ENCODE measurements at regions not wholly inside any gene's neighbourhood (a gene's known extent, or its start where the extent isn't known, plus 50 kb on each side); places are given as distances from the start of the nearest gene placed in this dataset.

GRCh38 chr12:78519422-78519821, 345.2 kb upstream of the SYT1 start (continued):
- TF ChIP-seq, protein P1, sequence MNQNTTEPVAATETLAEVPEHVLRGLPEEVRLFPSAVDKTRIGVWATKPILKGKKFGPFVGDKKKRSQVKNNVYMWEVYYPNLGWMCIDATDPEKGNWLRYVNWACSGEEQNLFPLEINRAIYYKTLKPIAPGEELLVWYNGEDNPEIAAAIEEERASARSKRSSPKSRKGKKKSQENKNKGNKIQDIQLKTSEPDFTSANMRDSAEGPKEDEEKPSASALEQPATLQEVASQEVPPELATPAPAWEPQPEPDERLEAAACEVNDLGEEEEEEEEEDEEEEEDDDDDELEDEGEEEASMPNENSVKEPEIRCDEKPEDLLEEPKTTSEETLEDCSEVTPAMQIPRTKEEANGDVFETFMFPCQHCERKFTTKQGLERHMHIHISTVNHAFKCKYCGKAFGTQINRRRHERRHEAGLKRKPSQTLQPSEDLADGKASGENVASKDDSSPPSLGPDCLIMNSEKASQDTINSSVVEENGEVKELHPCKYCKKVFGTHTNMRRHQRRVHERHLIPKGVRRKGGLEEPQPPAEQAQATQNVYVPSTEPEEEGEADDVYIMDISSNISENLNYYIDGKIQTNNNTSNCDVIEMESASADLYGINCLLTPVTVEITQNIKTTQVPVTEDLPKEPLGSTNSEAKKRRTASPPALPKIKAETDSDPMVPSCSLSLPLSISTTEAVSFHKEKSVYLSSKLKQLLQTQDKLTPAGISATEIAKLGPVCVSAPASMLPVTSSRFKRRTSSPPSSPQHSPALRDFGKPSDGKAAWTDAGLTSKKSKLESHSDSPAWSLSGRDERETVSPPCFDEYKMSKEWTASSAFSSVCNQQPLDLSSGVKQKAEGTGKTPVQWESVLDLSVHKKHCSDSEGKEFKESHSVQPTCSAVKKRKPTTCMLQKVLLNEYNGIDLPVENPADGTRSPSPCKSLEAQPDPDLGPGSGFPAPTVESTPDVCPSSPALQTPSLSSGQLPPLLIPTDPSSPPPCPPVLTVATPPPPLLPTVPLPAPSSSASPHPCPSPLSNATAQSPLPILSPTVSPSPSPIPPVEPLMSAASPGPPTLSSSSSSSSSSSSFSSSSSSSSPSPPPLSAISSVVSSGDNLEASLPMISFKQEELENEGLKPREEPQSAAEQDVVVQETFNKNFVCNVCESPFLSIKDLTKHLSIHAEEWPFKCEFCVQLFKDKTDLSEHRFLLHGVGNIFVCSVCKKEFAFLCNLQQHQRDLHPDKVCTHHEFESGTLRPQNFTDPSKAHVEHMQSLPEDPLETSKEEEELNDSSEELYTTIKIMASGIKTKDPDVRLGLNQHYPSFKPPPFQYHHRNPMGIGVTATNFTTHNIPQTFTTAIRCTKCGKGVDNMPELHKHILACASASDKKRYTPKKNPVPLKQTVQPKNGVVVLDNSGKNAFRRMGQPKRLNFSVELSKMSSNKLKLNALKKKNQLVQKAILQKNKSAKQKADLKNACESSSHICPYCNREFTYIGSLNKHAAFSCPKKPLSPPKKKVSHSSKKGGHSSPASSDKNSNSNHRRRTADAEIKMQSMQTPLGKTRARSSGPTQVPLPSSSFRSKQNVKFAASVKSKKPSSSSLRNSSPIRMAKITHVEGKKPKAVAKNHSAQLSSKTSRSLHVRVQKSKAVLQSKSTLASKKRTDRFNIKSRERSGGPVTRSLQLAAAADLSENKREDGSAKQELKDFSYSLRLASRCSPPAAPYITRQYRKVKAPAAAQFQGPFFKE (tag by site-specific recombination; IDR thresholded peaks at IDR 0.05; ENCODE audit: borderline replicate concordance): no peak
- TF ChIP-seq ZNF404 (tag by site-specific recombination; IDR thresholded peaks at IDR 0.05): no peak

DNA sequence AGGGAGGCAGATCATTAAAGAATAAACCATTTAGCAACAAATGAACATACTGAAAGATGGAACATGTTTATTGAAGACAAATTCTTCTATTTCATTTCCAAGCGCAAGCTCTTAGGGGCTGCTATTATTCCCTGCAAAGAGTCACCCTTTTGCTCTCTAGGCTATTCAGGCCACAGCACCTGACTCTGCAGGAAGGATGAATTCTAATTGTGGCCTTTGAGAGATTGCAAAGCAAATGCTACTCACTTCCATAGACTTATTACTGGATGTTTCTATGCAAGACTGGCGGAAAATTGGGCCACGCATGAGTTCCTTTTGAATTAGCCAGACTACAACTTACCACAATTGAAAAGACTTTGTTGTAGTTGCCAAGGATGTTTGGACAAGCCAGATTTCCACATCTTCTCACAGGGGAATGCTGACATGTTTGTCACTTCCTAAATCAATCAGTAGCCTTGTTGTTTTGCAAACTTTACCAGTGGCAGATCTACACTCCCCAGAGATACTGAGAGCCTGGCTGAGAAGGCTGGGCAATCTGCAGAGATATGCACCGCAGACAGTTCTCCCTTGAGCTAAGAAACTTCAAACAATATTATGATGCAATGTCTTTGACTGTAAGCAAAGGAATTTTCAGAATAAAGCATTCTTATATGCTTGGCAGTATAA, 334.3 kb upstream of the SYT1 start:
- POLR2A ChIA-PET: no interaction called here
- Histone ChIP-seq H3K9me3 (ENCODE audit: control insufficient read depth, insufficient read depth, low read depth, low read length) (no peaks in the 10 kb centered on the region), H3K4me1 (ENCODE audit: control insufficient read depth, insufficient read depth, low read length) (no peaks in the 10 kb centered on the region), H3K27ac (ENCODE audit: extremely low read depth, low read depth, low read length) (no peak overlapping the region), H3K36me3 (ENCODE audit: control insufficient read depth in 2 of 2, insufficient read depth in 1 of 2, low read length in 2 of 2) (no peaks in the 10 kb centered on the region), H3K4me3 (ENCODE audit: low read depth, low read length) (no peak overlapping the region)
- CTCF ChIA-PET: no interaction called here
- TF ChIP-seq ZFP37 (tag by site-specific recombination; IDR thresholded peaks at IDR 0.05): no peak
- TF ChIP-seq ZNF311 (tag by site-specific recombination; IDR thresholded peaks at IDR 0.05; ENCODE audit: borderline replicate concordance): no peak
- no peak for TF ChIP-seq ZNF266 (tag by site-specific recombination; IDR thresholded peaks at IDR 0.05; ENCODE audit: low read depth)
- TF ChIP-seq GLI4 (tag by site-specific recombination; IDR thresholded peaks at IDR 0.05): no peak
- TF ChIP-seq, protein P2, sequence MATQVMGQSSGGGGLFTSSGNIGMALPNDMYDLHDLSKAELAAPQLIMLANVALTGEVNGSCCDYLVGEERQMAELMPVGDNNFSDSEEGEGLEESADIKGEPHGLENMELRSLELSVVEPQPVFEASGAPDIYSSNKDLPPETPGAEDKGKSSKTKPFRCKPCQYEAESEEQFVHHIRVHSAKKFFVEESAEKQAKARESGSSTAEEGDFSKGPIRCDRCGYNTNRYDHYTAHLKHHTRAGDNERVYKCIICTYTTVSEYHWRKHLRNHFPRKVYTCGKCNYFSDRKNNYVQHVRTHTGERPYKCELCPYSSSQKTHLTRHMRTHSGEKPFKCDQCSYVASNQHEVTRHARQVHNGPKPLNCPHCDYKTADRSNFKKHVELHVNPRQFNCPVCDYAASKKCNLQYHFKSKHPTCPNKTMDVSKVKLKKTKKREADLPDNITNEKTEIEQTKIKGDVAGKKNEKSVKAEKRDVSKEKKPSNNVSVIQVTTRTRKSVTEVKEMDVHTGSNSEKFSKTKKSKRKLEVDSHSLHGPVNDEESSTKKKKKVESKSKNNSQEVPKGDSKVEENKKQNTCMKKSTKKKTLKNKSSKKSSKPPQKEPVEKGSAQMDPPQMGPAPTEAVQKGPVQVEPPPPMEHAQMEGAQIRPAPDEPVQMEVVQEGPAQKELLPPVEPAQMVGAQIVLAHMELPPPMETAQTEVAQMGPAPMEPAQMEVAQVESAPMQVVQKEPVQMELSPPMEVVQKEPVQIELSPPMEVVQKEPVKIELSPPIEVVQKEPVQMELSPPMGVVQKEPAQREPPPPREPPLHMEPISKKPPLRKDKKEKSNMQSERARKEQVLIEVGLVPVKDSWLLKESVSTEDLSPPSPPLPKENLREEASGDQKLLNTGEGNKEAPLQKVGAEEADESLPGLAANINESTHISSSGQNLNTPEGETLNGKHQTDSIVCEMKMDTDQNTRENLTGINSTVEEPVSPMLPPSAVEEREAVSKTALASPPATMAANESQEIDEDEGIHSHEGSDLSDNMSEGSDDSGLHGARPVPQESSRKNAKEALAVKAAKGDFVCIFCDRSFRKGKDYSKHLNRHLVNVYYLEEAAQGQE (tag by site-specific recombination; IDR thresholded peaks at IDR 0.05): no peak
- no peak for TF ChIP-seq ZNF558 (tag by site-specific recombination; IDR thresholded peaks at IDR 0.05)
- no peak for TF ChIP-seq ZNF530 (tag by site-specific recombination; IDR thresholded peaks at IDR 0.05; ENCODE audit: low read depth)
- TF ChIP-seq ZNF571 (tag by site-specific recombination; IDR thresholded peaks at IDR 0.05): no peak
- no peak for TF ChIP-seq EGR2 (tag by site-specific recombination; IDR thresholded peaks at IDR 0.05; ENCODE audit: low read depth)
- TF ChIP-seq ZNF792 (tag by site-specific recombination; IDR thresholded peaks at IDR 0.05): no peak
- TF ChIP-seq, protein P3, sequence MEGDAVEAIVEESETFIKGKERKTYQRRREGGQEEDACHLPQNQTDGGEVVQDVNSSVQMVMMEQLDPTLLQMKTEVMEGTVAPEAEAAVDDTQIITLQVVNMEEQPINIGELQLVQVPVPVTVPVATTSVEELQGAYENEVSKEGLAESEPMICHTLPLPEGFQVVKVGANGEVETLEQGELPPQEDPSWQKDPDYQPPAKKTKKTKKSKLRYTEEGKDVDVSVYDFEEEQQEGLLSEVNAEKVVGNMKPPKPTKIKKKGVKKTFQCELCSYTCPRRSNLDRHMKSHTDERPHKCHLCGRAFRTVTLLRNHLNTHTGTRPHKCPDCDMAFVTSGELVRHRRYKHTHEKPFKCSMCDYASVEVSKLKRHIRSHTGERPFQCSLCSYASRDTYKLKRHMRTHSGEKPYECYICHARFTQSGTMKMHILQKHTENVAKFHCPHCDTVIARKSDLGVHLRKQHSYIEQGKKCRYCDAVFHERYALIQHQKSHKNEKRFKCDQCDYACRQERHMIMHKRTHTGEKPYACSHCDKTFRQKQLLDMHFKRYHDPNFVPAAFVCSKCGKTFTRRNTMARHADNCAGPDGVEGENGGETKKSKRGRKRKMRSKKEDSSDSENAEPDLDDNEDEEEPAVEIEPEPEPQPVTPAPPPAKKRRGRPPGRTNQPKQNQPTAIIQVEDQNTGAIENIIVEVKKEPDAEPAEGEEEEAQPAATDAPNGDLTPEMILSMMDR (tag by site-specific recombination; IDR thresholded peaks at IDR 0.05): no peak
- TF ChIP-seq, protein P4, sequence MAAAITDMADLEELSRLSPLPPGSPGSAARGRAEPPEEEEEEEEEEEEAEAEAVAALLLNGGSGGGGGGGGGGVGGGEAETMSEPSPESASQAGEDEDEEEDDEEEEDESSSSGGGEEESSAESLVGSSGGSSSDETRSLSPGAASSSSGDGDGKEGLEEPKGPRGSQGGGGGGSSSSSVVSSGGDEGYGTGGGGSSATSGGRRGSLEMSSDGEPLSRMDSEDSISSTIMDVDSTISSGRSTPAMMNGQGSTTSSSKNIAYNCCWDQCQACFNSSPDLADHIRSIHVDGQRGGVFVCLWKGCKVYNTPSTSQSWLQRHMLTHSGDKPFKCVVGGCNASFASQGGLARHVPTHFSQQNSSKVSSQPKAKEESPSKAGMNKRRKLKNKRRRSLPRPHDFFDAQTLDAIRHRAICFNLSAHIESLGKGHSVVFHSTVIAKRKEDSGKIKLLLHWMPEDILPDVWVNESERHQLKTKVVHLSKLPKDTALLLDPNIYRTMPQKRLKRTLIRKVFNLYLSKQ (tag by site-specific recombination; IDR thresholded peaks at IDR 0.05; ENCODE audit: borderline replicate concordance): no peak
- no peak for TF ChIP-seq ZNF747 (tag by site-specific recombination; IDR thresholded peaks at IDR 0.05)

Data from HEK293 (cell line).